ENCODE measurements at regions not wholly inside any gene's neighbourhood (a gene's known extent, or its start where the extent isn't known, plus 50 kb on each side); places are given as distances from the start of the nearest gene placed in this dataset.
"Not testable (repeated sequence)": the region's sequence is repeated elsewhere in the genome, so short reads cannot be mapped to it uniquely, and the experiment has no call there.

- not testable (repeated sequence) for H3K4me1 Mint-ChIP-seq; H3K4me3 Mint-ChIP-seq; H3K27ac Mint-ChIP-seq; H3K36me3 Mint-ChIP-seq (ENCODE audit: low read depth); DNase-seq; H3K27me3 Mint-ChIP-seq; H3K9me3 ChIP-seq (ENCODE audit: control insufficient read depth, low read length, poor library complexity, severe bottlenecking); ATAC-seq
Measured at GRCh38 chr4:189658259-189658658, 282.4 kb upstream of the FRG1 start.

- DNase-seq; H3K4me3 Mint-ChIP-seq; H3K27me3 Mint-ChIP-seq; H3K4me1 Mint-ChIP-seq; H3K36me3 Mint-ChIP-seq (ENCODE audit: low read depth); H3K27ac Mint-ChIP-seq; H3K9me3 ChIP-seq (ENCODE audit: control insufficient read depth, low read length, poor library complexity, severe bottlenecking): not testable (repeated sequence)
- peak; percentile 28 for ATAC-seq
Measured at GRCh38 chr4:189658831-189659230, 281.8 kb upstream of the FRG1 start.

GRCh38 chr4:189659287-189659686 lies 281.4 kb upstream of the FRG1 start:
- Mint-ChIP-seq H3K27ac (no peak overlapping the region), H3K4me3 (no peak overlapping the region), H3K27me3 (no peaks in the 10 kb centered on the region), H3K36me3 (ENCODE audit: low read depth) (no peaks in the 10 kb centered on the region), H3K4me1 (no peaks in the 10 kb centered on the region)
- DNase-seq (no peak), ATAC-seq (no peak)
- H3K9me3 ChIP-seq (ENCODE audit: control insufficient read depth, low read length, poor library complexity, severe bottlenecking) = no peaks in the 10 kb centered on the region

- DNase-seq (no peak), ATAC-seq (no peak)
- Mint-ChIP-seq H3K36me3 (ENCODE audit: low read depth) (no peaks in the 10 kb centered on the region), H3K27me3 (no peaks in the 10 kb centered on the region), H3K4me3 (no peak overlapping the region), H3K4me1 (no peaks in the 10 kb centered on the region), H3K27ac (no peak overlapping the region)
- H3K9me3 ChIP-seq (ENCODE audit: control insufficient read depth, low read length, poor library complexity, severe bottlenecking) = no peaks in the 10 kb centered on the region
Measured at GRCh38 chr4:189660722-189661360, 279.8 kb upstream of the FRG1 start.

GRCh38 chr4:189664693-189665250 lies 275.9 kb upstream of the FRG1 start:
- Mint-ChIP-seq H3K36me3 (ENCODE audit: low read depth) (no peaks in the 10 kb centered on the region), H3K4me3 (no peak overlapping the region)

GRCh38 chr4:189665712-189666305 lies 274.9 kb upstream of the FRG1 start:
- not testable (repeated sequence) for H3K36me3 Mint-ChIP-seq (ENCODE audit: low read depth); H3K4me3 Mint-ChIP-seq; DNase-seq; H3K9me3 ChIP-seq (ENCODE audit: control insufficient read depth, low read length, poor library complexity, severe bottlenecking); ATAC-seq; H3K27me3 Mint-ChIP-seq; H3K4me1 Mint-ChIP-seq; H3K27ac Mint-ChIP-seq

More at GRCh38 chr4:189664693-189665250, 275.9 kb upstream of the FRG1 start:
- Mint-ChIP-seq H3K4me1 (no peaks in the 10 kb centered on the region), H3K27ac (no peak overlapping the region), H3K27me3 (no peaks in the 10 kb centered on the region)
- DNase-seq = no peak
- no peaks in the 10 kb centered on the region for H3K9me3 ChIP-seq (ENCODE audit: control insufficient read depth, low read length, poor library complexity, severe bottlenecking)
- no peak for ATAC-seq

GRCh38 chr4:189667386-189667785 lies 273.3 kb upstream of the FRG1 start:
- H3K4me3 Mint-ChIP-seq; H3K27me3 Mint-ChIP-seq; H3K4me1 Mint-ChIP-seq; H3K9me3 ChIP-seq (ENCODE audit: control insufficient read depth, low read length, poor library complexity, severe bottlenecking); DNase-seq; H3K36me3 Mint-ChIP-seq (ENCODE audit: low read depth); H3K27ac Mint-ChIP-seq; ATAC-seq: not testable (repeated sequence)

GRCh38 chr4:189697675-189698245 lies 242.9 kb upstream of the FRG1 start:
- ATAC-seq; H3K4me3 Mint-ChIP-seq; H3K27me3 Mint-ChIP-seq; DNase-seq; H3K4me1 Mint-ChIP-seq; H3K27ac Mint-ChIP-seq; H3K36me3 Mint-ChIP-seq (ENCODE audit: low read depth); H3K9me3 ChIP-seq (ENCODE audit: control insufficient read depth, low read length, poor library complexity, severe bottlenecking): not testable (repeated sequence)

GRCh38 chr4:189703000-189703399 lies 237.7 kb upstream of the FRG1 start:
- H3K4me3 Mint-ChIP-seq; H3K27ac Mint-ChIP-seq; H3K4me1 Mint-ChIP-seq; H3K36me3 Mint-ChIP-seq (ENCODE audit: low read depth); DNase-seq; H3K27me3 Mint-ChIP-seq; H3K9me3 ChIP-seq (ENCODE audit: control insufficient read depth, low read length, poor library complexity, severe bottlenecking); ATAC-seq: not testable (repeated sequence)

- not testable (repeated sequence) for H3K36me3 Mint-ChIP-seq (ENCODE audit: low read depth); H3K4me1 Mint-ChIP-seq; H3K27me3 Mint-ChIP-seq; H3K27ac Mint-ChIP-seq; H3K9me3 ChIP-seq (ENCODE audit: control insufficient read depth, low read length, poor library complexity, severe bottlenecking); DNase-seq; H3K4me3 Mint-ChIP-seq; ATAC-seq
Measured at GRCh38 chr4:189706821-189707220, 233.9 kb upstream of the FRG1 start.

- not testable (repeated sequence) for H3K27me3 Mint-ChIP-seq; H3K4me1 Mint-ChIP-seq; H3K36me3 Mint-ChIP-seq (ENCODE audit: low read depth); ATAC-seq; H3K27ac Mint-ChIP-seq; DNase-seq; H3K4me3 Mint-ChIP-seq; H3K9me3 ChIP-seq (ENCODE audit: control insufficient read depth, low read length, poor library complexity, severe bottlenecking)
Measured at GRCh38 chr4:189707227-189707626, 233.4 kb upstream of the FRG1 start.

- not testable (repeated sequence) for ATAC-seq; H3K4me3 Mint-ChIP-seq; DNase-seq; H3K9me3 ChIP-seq (ENCODE audit: control insufficient read depth, low read length, poor library complexity, severe bottlenecking); H3K27ac Mint-ChIP-seq; H3K4me1 Mint-ChIP-seq; H3K27me3 Mint-ChIP-seq; H3K36me3 Mint-ChIP-seq (ENCODE audit: low read depth)
Measured at GRCh38 chr4:189711956-189712355, 228.7 kb upstream of the FRG1 start.

GRCh38 chr4:189721016-189721993 lies 219.4 kb upstream of the FRG1 start:
- ATAC-seq; H3K27ac Mint-ChIP-seq; H3K9me3 ChIP-seq (ENCODE audit: control insufficient read depth, low read length, poor library complexity, severe bottlenecking); H3K4me1 Mint-ChIP-seq; DNase-seq; H3K36me3 Mint-ChIP-seq (ENCODE audit: low read depth); H3K4me3 Mint-ChIP-seq: not testable (repeated sequence)
- peaks cover 13% of the 10 kb centered on the region for H3K27me3 Mint-ChIP-seq

All from T-helper 17 cell (primary cell).